ENCODE measurements at regions not wholly inside any gene's neighbourhood (a gene's known extent, or its start where the extent isn't known, plus 50 kb on each side); places are given as distances from the start of the nearest gene placed in this dataset.
"Not testable (repeated sequence)": the region's sequence is repeated elsewhere in the genome, so short reads cannot be mapped to it uniquely, and the experiment has no call there.

- DNase-seq (ENCODE audit: low read depth) = no peak
Observed at GRCh38 chr13:97875911-97876310, 77.6 kb upstream of the IPO5 start.

- DNase-seq (ENCODE audit: low read depth) = no peak
Observed at GRCh38 chr13:97878431-97879375, 74.8 kb upstream of the IPO5 start.

GRCh38 chr13:97879646-97880310, 73.7 kb upstream of the IPO5 start:
- peak; percentile 79 for DNase-seq (ENCODE audit: low read depth)

GRCh38 chr13:97880311-97880675, 73.2 kb upstream of the IPO5 start:
- DNase-seq (ENCODE audit: low read depth) = no peak

- no peak for DNase-seq (ENCODE audit: low read depth)
Observed at GRCh38 chr13:97881556-97881955, 71.9 kb upstream of the IPO5 start.

GRCh38 chr13:97883396-97883795, 70.1 kb upstream of the IPO5 start:
- DNase-seq (ENCODE audit: low read depth) = no peak

GRCh38 chr13:97884707-97885468, 68.6 kb upstream of the IPO5 start:
- DNase-seq (ENCODE audit: low read depth) = no peak

GRCh38 chr13:97885641-97886040, 67.8 kb upstream of the IPO5 start:
- DNase-seq (ENCODE audit: low read depth) = no peak

GRCh38 chr13:97889803-97890202, 63.7 kb upstream of the IPO5 start:
- no peak for DNase-seq (ENCODE audit: low read depth)

- no peak for DNase-seq (ENCODE audit: low read depth)
Observed at GRCh38 chr13:97890573-97890972, 62.9 kb upstream of the IPO5 start.

GRCh38 chr13:97891964-97892363, 61.5 kb upstream of the IPO5 start:
- DNase-seq (ENCODE audit: low read depth) = not testable (repeated sequence)

- DNase-seq (ENCODE audit: low read depth) = no peak
Observed at GRCh38 chr13:97892717-97893116, 60.8 kb upstream of the IPO5 start.

GRCh38 chr13:97895383-97895782, 58.1 kb upstream of the IPO5 start:
- DNase-seq (ENCODE audit: low read depth) = no peak

GRCh38 chr13:97896446-97896845, 57.0 kb upstream of the IPO5 start:
- no peak for DNase-seq (ENCODE audit: low read depth)

GRCh38 chr13:97901716-97902115, 51.8 kb upstream of the IPO5 start:
- no peak for DNase-seq (ENCODE audit: low read depth)
